HEK293T (cell line): ENCODE measurements at regions not wholly inside any gene's neighbourhood (a gene's known extent, or its start where the extent isn't known, plus 50 kb on each side); places are given as distances from the start of the nearest gene placed in this dataset.
"Not testable (repeated sequence)": the region's sequence is repeated elsewhere in the genome, so short reads cannot be mapped to it uniquely, and the experiment has no call there.

ENCODE experiments used
- CTCF ChIA-PET: fragments of 350-600 bp; formaldehyde crosslinking; extraction: SDS; loops from one replicate; lab custom pipeline; 2021; ENCODE audit warnings: antibody characterized with exemption, inconsistent platforms; lab: Yijun Ruan, JAX
- POLR2A ChIA-PET: fragments of 350-600 bp; formaldehyde crosslinking; extraction: SDS; loops from one replicate; lab custom pipeline; 2020; ENCODE audit warnings: antibody characterized with exemption, inconsistent platforms; lab: Yijun Ruan, JAX
- DNase-seq: peaks from one replicate; pipeline ENCODE4 v3.0.0; 2012; ENCODE audit warnings: mixed read lengths; ENCODE audit errors: extremely low spot score
- ARNT ChIP-seq: fragments of 450-650 bp; IDR thresholded peaks from 2 replicates; pipeline ENCODE4 v1.6.1; 2017; ENCODE audit warnings: mild to moderate bottlenecking
- BHLHE40 ChIP-seq: fragments of 450-650 bp; IDR thresholded peaks from 2 replicates; pipeline ENCODE4 v1.6.1; 2016; ENCODE audit warnings: mild to moderate bottlenecking, moderate library complexity, borderline replicate concordance
- CTBP1 ChIP-seq: fragments of 450-650 bp; IDR thresholded peaks from 2 replicates; pipeline ENCODE4 v1.6.1; 2016; ENCODE audit warnings: borderline replicate concordance
- ELF4 ChIP-seq: fragments of 450-650 bp; IDR thresholded peaks from 2 replicates; pipeline ENCODE4 v1.6.1; 2017; ENCODE audit warnings: antibody characterized with exemption
- FOXA1 ChIP-seq: fragments of 450-650 bp; IDR thresholded peaks from 2 replicates; pipeline ENCODE4 v1.6.1; 2016; ENCODE audit warnings: mild to moderate bottlenecking
- FOXK2 ChIP-seq: fragments of 450-650 bp; IDR thresholded peaks from 2 replicates; pipeline ENCODE4 v1.6.1; 2016; ENCODE audit warnings: mild to moderate bottlenecking
- FOXM1 ChIP-seq: fragments of 450-650 bp; IDR thresholded peaks from 2 replicates; pipeline ENCODE4 v1.6.1; 2017; ENCODE audit warnings: mild to moderate bottlenecking, borderline replicate concordance
- HDGF ChIP-seq: fragments of 450-650 bp; IDR thresholded peaks from 2 replicates; pipeline ENCODE4 v1.6.1; 2017; ENCODE audit warnings: antibody characterized with exemption, borderline replicate concordance
- L3MBTL2 ChIP-seq: fragments of 450-650 bp; conservative IDR thresholded peaks from 2 replicates; pipeline ENCODE4 v1.6.1; 2016; ENCODE audit warnings: mild to moderate bottlenecking
- LEF1 ChIP-seq: fragments of 450-650 bp; IDR thresholded peaks from 2 replicates; pipeline ENCODE4 v1.6.1; 2017; ENCODE audit warnings: mild to moderate bottlenecking, borderline replicate concordance
- NFRKB ChIP-seq: fragments of 450-650 bp; IDR thresholded peaks from 2 replicates; pipeline ENCODE4 v1.6.1; 2016; ENCODE audit warnings: mild to moderate bottlenecking, moderate library complexity
- PKNOX1 ChIP-seq: fragments of 450-650 bp; IDR thresholded peaks from 2 replicates; pipeline ENCODE4 v1.6.1; 2016
- SP1 ChIP-seq: fragments of 450-650 bp; IDR thresholded peaks from 2 replicates; pipeline ENCODE4 v1.6.1; 2017
- SUZ12 ChIP-seq: fragments of 450-650 bp; IDR thresholded peaks from 2 replicates; pipeline ENCODE4 v1.6.1; 2016; ENCODE audit warnings: mild to moderate bottlenecking
- TARDBP ChIP-seq: fragments of 450-650 bp; IDR thresholded peaks from 2 replicates; pipeline ENCODE4 v1.6.1; 2016
- ZNF384 ChIP-seq: fragments of 450-650 bp; IDR thresholded peaks from 2 replicates; pipeline ENCODE4 v1.6.1; 2016

GRCh38 chr6:11885159-11885558 is 106.6 kb upstream of the ADTRP start:
- POLR2A ChIA-PET, result no interaction called here
- TF ChIP-seq NFRKB, result no peak
- TF ChIP-seq LEF1, result no peak
- TF ChIP-seq FOXK2, result no peak
- TF ChIP-seq CTBP1, result no peak
- no peak for TF ChIP-seq ZNF384
- TF ChIP-seq FOXA1, result no peak
- CTCF ChIA-PET, result no interaction called here
- no peak for DNase-seq

DNA sequence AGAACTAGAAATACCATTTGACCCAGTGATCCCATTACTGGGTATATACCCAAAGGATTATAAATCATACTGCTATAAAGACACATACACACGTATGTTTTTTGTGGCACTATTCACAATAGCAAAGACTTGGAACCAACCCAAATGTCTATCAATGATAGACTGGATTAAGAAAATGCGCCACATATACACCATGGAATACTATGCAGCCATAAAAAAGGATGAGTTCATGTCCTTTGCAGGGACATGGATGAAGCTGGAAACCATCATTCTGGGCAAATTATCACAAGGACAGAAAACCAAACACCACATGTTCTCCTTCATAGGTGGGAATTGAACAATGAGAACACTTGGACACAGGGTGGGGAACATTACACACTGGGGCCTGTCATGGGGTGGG is 104.9 kb upstream of the ADTRP start:
- DNase-seq, POLR2A ChIA-PET: not testable (repeated sequence)

GRCh38 chr6:11880156-11880555 is 101.6 kb upstream of the ADTRP start:
- POLR2A ChIA-PET, CTCF ChIA-PET, DNase-seq: not testable (repeated sequence)

More for the DNA sequence above, 104.9 kb upstream of the ADTRP start:
- CTCF ChIA-PET, result not testable (repeated sequence)

GRCh38 chr6:11878735-11879134 is 100.1 kb upstream of the ADTRP start:
- DNase-seq, result no peak
- TF ChIP-seq ELF4 (no peak), BHLHE40 (no peak), LEF1 (no peak), HDGF (no peak), FOXM1 (no peak), PKNOX1 (no peak), L3MBTL2 (no peak), FOXA1 (no peak), SUZ12 (no peak), ZNF384 (no peak), CTBP1 (no peak), TARDBP (no peak), ARNT (no peak)
- CTCF ChIA-PET, result no interaction called here
- POLR2A ChIA-PET, result no interaction called here

GRCh38 chr6:11878029-11878428 is 99.4 kb upstream of the ADTRP start:
- TF ChIP-seq L3MBTL2, result no peak
- TF ChIP-seq SUZ12, result no peak
- no peak for TF ChIP-seq LEF1
- TF ChIP-seq SP1, result no peak
- no peak for TF ChIP-seq FOXA1
- TF ChIP-seq FOXM1, result no peak
- TF ChIP-seq TARDBP, result no peak
- TF ChIP-seq ZNF384, result no peak
- TF ChIP-seq BHLHE40, result no peak
- no peak for TF ChIP-seq HDGF
- TF ChIP-seq CTBP1, result no peak
- TF ChIP-seq PKNOX1, result no peak
- TF ChIP-seq ARNT, result no peak
- TF ChIP-seq NFRKB, result no peak
- no peak for TF ChIP-seq FOXK2
- no peak for TF ChIP-seq ELF4
- ChIA-PET POLR2A (no interaction called here), CTCF (no interaction called here)
- DNase-seq, result no peak

DNA sequence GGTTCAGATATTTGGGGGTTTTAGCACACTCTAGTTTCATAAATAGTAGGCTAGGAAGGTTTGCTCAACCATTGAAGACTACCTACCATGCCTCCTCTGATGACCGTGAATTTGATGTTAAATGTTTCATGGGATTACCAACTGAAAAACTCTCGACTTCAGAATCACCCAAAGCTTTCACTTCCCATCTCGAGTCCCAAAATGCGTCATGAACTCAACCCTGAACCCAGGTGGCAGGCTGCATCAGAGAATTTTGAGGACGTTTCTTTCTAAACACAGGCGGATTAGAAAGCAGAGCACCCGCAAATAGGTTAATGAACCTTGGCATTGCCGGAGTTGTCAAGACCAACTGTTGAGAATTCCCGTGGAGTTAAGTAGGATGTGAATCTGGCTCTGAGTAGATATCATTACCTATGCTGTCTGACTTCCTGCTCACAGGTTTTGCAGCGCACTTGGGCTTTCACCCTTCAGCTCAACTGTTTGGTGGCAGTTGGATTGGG is 98.4 kb upstream of the ADTRP start:
- ChIA-PET POLR2A (no interaction called here), CTCF (no interaction called here)
- no peak for DNase-seq
- TF ChIP-seq SUZ12 (no peak), PKNOX1 (no peak), FOXM1 (no peak), TARDBP (no peak), ZNF384 (no peak), NFRKB (no peak), ARNT (no peak), LEF1 (no peak), BHLHE40 (no peak), FOXK2 (no peak), FOXA1 (no peak), ELF4 (no peak), SP1 (no peak), HDGF (no peak), CTBP1 (no peak)

DNA sequence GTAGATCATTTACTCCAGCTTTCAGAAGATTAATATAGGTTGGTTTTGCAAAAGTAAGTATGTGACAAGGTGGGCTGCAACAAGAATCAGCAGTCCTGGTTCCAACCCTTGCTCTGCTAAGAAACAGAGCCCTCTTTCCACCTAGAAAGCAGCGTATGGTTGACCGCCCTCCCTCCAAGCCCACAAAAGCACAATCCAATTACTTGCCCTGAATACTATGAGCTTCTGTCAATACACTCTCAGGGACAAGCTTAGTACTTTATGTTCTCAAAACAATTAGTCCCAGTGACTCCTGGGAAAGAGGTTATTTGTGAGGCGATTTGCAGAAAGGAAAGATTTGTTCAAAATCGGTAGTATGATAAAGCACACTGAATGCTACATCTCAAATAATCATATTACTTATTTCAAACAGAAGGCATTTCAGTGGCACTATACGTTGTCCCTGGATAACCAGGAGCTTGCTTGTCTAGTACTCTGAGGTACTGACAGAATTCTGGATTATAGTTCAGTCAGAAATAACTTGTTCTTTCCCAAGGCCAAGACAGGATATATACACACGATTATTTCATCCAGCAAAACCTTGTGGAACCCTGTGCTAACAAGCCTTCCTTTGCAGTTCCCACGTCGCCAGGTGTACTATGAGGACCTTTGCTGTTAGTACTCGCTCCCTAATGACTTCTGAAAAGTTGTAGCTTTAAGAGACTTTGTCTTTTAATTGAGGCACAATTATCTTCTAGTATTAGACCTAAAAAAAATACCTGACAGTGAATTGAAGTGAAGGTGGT is 96.9 kb upstream of the ADTRP start:
- CTCF ChIA-PET, result no interaction called here
- POLR2A ChIA-PET, result no interaction called here
- no peak for TF ChIP-seq SP1
- no peak for TF ChIP-seq TARDBP
- no peak for TF ChIP-seq ZNF384
- no peak for TF ChIP-seq NFRKB
- TF ChIP-seq BHLHE40, result no peak
- TF ChIP-seq FOXM1, result no peak
- no peak for TF ChIP-seq CTBP1
- TF ChIP-seq SUZ12, result no peak
- no peak for TF ChIP-seq FOXK2
- TF ChIP-seq LEF1, result no peak
- TF ChIP-seq FOXA1, result no peak
- TF ChIP-seq ELF4, result no peak
- no peak for TF ChIP-seq ARNT
- no peak for TF ChIP-seq L3MBTL2
- TF ChIP-seq HDGF, result no peak
- TF ChIP-seq PKNOX1, result no peak
- no peak for DNase-seq
